Upper lobe of left lung (tissue), 4 donors: ENCODE measurements at regions not wholly inside any gene's neighbourhood (a gene's known extent, or its start where the extent isn't known, plus 50 kb on each side); places are given as distances from the start of the nearest gene placed in this dataset.
"Not testable (repeated sequence)": the region's sequence is repeated elsewhere in the genome, so short reads cannot be mapped to it uniquely, and the experiment has no call there.

Experiments
- EP300 ChIP-seq, 4 donors: sonication (generic); formaldehyde crosslinking; IDR thresholded peaks; one replicate each; pipeline ENCODE4 v1.5.1; 2017; ENCODE audit warnings: antibody characterized with exemption in 4 of 4, control low read depth in 2 of 4
- POLR2A ChIP-seq, 4 donors: fragments of 450-650 bp; IDR thresholded peaks; one replicate each; pipeline ENCODE4 v1.5.1; 2016 to 2017; ENCODE audit warnings: antibody characterized with exemption in 4 of 4, mild to moderate bottlenecking in 2 of 4
- POLR2AphosphoS5 ChIP-seq, 2 donors: sonication (generic); formaldehyde crosslinking; IDR thresholded peaks; one replicate each; pipeline ENCODE4 v1.5.1; 2017; ENCODE audit warnings: antibody characterized with exemption in 2 of 2
- TF ChIP-seq, protein P1 (sequence below), 6 experiments: fragments of 450-650 bp in 4 of 6; fragments of 200-600 bp in 2 of 6; sonication (generic) in 2 of 6; IDR thresholded peaks; one replicate each; pipeline ENCODE4 v1.5.1; 2016 to 2019; ENCODE audit warnings: antibody characterized with exemption in 6 of 6

DNA sequence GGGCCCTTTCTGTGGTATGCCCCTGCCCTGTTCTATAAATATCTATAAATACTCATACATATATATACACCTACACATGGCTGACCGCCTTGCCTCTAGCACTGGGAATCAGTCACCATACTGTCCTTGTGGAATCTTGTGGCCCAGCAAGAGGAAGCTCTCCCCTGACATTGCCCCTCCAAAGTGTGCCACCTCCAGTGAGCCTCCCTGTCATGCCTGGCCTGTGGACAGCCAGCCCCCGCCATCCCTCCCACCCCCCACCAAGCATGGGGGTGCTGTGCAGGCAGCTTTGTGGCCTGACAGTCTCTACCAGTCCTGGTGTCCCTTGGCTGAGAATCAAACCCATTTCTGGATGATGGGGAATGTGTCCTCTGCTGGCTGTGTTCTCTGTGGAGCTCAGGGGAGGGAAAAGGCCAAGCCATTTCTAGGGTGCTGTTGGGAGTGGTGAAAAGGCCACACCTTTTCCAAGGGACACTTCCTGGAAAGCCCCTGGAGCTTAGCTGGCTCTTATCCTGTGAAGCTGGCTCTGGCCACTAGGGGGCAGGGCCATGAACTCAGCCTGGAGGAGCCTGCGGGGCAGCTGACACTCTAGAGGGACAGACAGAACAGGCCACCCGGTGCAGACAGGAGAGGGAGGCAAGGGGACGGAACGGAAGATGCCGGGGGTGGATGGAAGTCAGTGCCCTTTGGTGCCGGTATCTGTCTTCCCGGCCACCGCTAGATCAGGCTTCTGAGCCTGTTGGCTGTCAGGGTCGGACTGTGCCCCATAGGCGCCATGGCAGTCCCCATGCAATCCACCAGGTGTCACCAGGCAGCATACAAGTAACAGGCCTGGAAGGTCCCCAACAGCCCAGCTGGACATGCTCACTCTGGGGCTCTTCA lies 167.2 kb downstream of the TBC1D2B start:
- TF ChIP-seq, protein P1, sequence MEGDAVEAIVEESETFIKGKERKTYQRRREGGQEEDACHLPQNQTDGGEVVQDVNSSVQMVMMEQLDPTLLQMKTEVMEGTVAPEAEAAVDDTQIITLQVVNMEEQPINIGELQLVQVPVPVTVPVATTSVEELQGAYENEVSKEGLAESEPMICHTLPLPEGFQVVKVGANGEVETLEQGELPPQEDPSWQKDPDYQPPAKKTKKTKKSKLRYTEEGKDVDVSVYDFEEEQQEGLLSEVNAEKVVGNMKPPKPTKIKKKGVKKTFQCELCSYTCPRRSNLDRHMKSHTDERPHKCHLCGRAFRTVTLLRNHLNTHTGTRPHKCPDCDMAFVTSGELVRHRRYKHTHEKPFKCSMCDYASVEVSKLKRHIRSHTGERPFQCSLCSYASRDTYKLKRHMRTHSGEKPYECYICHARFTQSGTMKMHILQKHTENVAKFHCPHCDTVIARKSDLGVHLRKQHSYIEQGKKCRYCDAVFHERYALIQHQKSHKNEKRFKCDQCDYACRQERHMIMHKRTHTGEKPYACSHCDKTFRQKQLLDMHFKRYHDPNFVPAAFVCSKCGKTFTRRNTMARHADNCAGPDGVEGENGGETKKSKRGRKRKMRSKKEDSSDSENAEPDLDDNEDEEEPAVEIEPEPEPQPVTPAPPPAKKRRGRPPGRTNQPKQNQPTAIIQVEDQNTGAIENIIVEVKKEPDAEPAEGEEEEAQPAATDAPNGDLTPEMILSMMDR (IDR thresholded peaks at IDR 0.05): peak; percentile 57 to 92 (median 88)
- TF ChIP-seq EP300, POLR2A, POLR2AphosphoS5 (IDR thresholded peaks at IDR 0.05): not testable (repeated sequence)
